ENCODE measurements at regions not wholly inside any gene's neighbourhood (a gene's known extent, or its start where the extent isn't known, plus 50 kb on each side); places are given as distances from the start of the nearest gene placed in this dataset.

DNA sequence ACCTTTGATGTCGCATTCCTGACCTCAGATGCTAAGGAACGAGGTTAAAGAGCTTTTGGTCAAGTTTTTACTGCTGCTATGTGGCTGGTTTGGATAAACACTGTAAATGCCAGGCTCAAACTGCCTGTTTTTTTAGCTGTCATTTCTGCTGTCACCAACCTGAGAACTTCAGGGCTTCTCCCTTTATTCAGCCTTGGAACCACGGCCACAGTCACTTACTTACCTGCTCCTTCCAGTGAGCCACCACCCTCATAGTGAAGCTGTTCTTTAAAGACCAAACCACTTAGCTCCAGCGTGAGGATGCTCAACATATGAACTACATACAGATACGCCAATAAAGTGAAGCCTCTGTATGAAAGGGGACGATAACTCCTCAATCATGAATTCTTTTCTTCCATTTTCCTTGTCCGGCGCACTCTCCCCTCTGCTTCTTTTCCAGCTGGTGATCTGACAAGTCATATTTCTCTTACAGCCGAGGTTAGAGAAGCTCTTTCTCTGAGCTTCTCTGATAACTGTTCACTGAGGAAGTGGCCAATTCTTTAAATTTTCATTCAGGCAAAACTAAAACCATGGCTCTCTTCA, 152.8 kb upstream of the ANK2 start:
- intact Hi-C loops (cut with DNase I), result no loop called here
- Histone ChIP-seq H3K4me3 (no peak overlapping the region), H3K36me3 (no peaks in the 10 kb centered on the region), H3K9me3 (no peaks in the 10 kb centered on the region), H3K4me1 (no peaks in the 10 kb centered on the region), H3K27ac (no peak overlapping the region), H3K27me3 (no peaks in the 10 kb centered on the region)
- TF ChIP-seq, protein P1, sequence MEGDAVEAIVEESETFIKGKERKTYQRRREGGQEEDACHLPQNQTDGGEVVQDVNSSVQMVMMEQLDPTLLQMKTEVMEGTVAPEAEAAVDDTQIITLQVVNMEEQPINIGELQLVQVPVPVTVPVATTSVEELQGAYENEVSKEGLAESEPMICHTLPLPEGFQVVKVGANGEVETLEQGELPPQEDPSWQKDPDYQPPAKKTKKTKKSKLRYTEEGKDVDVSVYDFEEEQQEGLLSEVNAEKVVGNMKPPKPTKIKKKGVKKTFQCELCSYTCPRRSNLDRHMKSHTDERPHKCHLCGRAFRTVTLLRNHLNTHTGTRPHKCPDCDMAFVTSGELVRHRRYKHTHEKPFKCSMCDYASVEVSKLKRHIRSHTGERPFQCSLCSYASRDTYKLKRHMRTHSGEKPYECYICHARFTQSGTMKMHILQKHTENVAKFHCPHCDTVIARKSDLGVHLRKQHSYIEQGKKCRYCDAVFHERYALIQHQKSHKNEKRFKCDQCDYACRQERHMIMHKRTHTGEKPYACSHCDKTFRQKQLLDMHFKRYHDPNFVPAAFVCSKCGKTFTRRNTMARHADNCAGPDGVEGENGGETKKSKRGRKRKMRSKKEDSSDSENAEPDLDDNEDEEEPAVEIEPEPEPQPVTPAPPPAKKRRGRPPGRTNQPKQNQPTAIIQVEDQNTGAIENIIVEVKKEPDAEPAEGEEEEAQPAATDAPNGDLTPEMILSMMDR (IDR thresholded peaks at IDR 0.05), result no peak
- DNase-seq (no peak), ATAC-seq (no peak)

DNA sequence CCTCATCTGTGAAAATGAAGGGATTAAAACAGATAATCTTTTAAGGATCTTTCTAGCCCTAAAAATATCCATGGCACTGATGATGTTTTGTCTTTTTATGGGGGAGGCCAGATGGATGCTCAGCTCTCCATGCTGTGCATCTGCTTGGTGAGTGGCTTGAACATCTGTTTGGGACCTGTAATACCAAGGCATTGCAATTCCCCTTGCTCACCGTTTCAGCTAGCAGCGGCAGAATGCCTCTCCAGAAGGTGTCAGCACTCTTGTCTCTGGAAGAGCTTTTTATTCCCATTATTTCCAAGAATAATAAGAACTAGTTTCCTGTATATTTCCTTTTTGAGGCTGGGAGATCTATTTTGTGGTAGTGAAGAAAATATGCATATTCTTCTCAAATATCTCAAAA, 151.9 kb upstream of the ANK2 start:
- DNase-seq (no peak), ATAC-seq (no peak)
- no peaks in the 10 kb centered on the region for H3K4me1 ChIP-seq
- no peaks in the 10 kb centered on the region for H3K36me3 ChIP-seq
- H3K27me3 ChIP-seq, result no peaks in the 10 kb centered on the region
- intact Hi-C loops (cut with DNase I), result no loop called here
- no peaks in the 10 kb centered on the region for H3K9me3 ChIP-seq
- no peak overlapping the region for H3K4me3 ChIP-seq
- TF ChIP-seq, protein P1 (IDR thresholded peaks at IDR 0.05), result no peak
- H3K27ac ChIP-seq, result no peak overlapping the region

DNA sequence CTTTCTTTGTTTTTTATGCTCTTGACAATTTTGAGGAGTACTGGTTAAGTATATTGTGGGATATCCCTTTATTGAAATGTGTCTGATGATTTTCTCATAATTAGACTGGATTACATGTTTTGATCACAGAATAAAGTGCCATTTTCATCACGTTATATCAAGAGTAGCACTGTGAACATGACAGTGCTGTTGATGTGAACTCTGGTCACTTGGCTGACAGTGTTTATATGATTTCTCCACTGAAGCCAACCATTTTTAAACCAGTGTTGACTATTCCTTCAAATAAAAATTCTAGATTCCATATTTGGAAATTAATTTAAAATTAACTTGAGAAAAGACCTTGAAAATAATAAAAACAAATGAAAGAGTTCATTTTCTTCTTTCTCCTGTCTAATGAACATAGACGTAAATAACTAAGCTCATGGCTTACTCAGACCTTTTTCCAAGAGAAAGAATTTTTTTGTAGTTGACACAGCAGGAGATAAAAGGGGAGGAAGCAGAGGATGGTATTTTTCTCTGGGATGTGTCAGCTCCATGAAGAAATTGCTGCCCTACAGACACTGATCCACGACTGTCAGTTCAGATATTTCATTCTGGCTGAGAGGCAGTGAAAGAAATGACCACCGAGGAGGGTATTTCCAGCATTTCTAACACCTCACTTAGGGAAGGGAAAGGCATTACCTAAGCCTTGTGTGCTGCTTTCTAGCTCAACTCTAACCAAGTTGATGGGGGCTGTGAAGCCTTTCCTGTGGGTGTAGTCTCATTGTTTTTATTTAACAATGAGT, 150.9 kb upstream of the ANK2 start:
- no peaks in the 10 kb centered on the region for H3K4me1 ChIP-seq
- no peak overlapping the region for H3K27ac ChIP-seq
- H3K27me3 ChIP-seq, result no peaks in the 10 kb centered on the region
- no peaks in the 10 kb centered on the region for H3K9me3 ChIP-seq
- no peaks in the 10 kb centered on the region for H3K36me3 ChIP-seq
- DNase-seq, result no peak
- no peak for ATAC-seq
- TF ChIP-seq, protein P1 (IDR thresholded peaks at IDR 0.05), result no peak
- H3K4me3 ChIP-seq, result no peak overlapping the region
- intact Hi-C loops (cut with DNase I), result no loop called here

DNA sequence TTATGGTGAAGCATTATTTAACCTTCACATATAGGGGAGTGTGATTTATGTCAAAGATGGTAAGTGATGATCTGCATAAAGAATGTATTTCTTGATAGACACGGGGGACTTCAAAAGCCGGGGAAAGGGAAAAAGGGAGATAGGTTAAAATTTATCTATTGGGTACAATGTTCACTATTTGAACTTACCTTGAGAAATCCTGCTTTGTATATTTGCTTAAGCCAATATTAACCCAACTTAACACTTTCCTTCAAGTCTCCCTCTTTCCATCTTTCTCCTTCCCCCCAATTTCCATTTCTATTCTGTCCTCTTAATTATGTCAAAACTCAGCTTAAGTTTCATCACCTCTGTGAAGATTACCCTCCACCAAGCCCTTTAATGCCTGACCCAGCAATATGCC, 149.0 kb upstream of the ANK2 start:
- TF ChIP-seq, protein P1 (IDR thresholded peaks at IDR 0.05), result no peak
- no peaks in the 10 kb centered on the region for H3K9me3 ChIP-seq

DNA sequence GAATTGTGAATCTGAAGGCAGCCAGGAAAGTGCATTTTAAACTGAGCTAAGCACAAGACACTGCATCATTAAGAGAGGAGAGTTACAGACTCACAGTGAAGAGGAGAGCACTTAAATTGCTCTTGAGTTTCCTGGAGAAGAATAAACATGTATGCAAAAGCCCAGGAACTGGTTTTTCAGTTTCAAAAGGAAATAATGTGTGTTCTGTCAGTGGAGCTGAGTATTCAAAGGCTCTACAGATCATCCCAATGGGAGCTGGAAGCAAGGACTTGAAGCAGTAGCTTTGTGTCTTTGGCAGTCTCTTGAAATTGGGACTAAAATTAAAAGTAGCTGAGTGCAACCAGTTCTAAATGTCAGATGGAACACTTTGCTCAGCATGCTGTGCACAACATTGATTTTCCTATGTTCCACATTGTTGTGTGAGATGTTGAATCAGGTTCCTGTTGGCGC, 147.5 kb upstream of the ANK2 start:
- intact Hi-C loops (cut with DNase I), result no loop called here
- TF ChIP-seq, protein P1 (IDR thresholded peaks at IDR 0.05), result no peak

More for the DNA sequence above, 149.0 kb upstream of the ANK2 start:
- DNase-seq (no peak), ATAC-seq (no peak)
- no peaks in the 10 kb centered on the region for H3K27me3 ChIP-seq
- no peak overlapping the region for H3K27ac ChIP-seq
- intact Hi-C loops (cut with DNase I), result no loop called here
- no peaks in the 10 kb centered on the region for H3K36me3 ChIP-seq
- no peak overlapping the region for H3K4me3 ChIP-seq
- H3K4me1 ChIP-seq, result no peaks in the 10 kb centered on the region

More for the DNA sequence above, 147.5 kb upstream of the ANK2 start:
- DNase-seq (no peak), ATAC-seq (no peak)
- Histone ChIP-seq H3K27me3 (no peaks in the 10 kb centered on the region), H3K9me3 (no peaks in the 10 kb centered on the region), H3K27ac (no peak overlapping the region), H3K36me3 (no peaks in the 10 kb centered on the region), H3K4me3 (no peak overlapping the region), H3K4me1 (no peaks in the 10 kb centered on the region)

Data from upper lobe of right lung (tissue), 1 donor.